ENCODE measurements at regions not wholly inside any gene's neighbourhood (a gene's known extent, or its start where the extent isn't known, plus 50 kb on each side); places are given as distances from the start of the nearest gene placed in this dataset.
"Not testable (repeated sequence)": the region's sequence is repeated elsewhere in the genome, so short reads cannot be mapped to it uniquely, and the experiment has no call there.

DNA sequence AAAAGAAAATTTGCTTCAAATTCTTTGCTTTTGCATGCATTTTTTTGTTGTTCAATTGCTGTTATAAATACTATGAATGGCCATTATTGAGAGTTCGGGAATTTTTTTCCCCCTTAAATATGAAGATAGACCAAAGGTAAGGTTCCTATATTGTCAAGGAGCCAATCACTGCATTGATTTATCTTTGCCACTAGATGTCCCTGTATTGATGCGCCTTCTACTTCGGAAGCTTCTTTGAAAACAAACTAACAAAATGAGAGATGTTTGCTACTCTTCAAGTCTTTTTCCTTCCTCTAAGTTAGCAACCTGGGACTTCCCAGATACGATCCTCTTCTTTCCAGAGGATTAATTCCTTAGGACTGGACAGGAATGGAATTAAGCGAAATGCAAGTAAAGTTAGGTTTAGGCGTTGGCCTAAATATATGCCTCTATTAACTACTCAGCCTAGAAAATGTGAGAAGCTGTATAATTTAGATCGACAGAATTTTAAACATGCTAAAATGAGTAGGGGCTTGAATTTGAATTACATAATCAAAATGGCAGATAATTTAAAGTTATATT is 318.1 kb downstream of the AEBP2 start:
- Mint-ChIP-seq H3K27me3 (peaks cover 6 to 11% of the 10 kb centered on the region in 2 donors), H3K27ac (no peak overlapping the region), H3K4me3 (no peak overlapping the region), H3K4me1 (ENCODE audit: low read depth in 2 of 2) (no peaks in the 10 kb centered on the region), H3K9me3 (peaks cover 0 to 3% of the 10 kb centered on the region in 2 donors), H3K36me3 (ENCODE audit: insufficient read depth) (no peaks in the 10 kb centered on the region)
- no peak for ATAC-seq (replicated peaks)
- DNase-seq, result no peak

GRCh38 chr12:19759227-19759626 is 319.9 kb downstream of the AEBP2 start:
- Mint-ChIP-seq H3K4me3 (no peak overlapping the region), H3K9me3 (no peaks in the 10 kb centered on the region), H3K36me3 (ENCODE audit: insufficient read depth) (no peaks in the 10 kb centered on the region), H3K27ac (no peak overlapping the region), H3K4me1 (ENCODE audit: low read depth in 2 of 2) (no peaks in the 10 kb centered on the region), H3K27me3 (peaks cover 11 to 16% of the 10 kb centered on the region in 2 donors)
- DNase-seq, result no peak
- ATAC-seq (replicated peaks), result no peak

GRCh38 chr12:19760611-19761010 is 321.3 kb downstream of the AEBP2 start:
- Mint-ChIP-seq H3K4me1 (ENCODE audit: low read depth in 2 of 2) (no peaks in the 10 kb centered on the region), H3K27ac (no peak overlapping the region), H3K36me3 (ENCODE audit: insufficient read depth) (no peaks in the 10 kb centered on the region), H3K4me3 (no peak overlapping the region), H3K9me3 (no peaks in the 10 kb centered on the region), H3K27me3 (peaks cover 11 to 16% of the 10 kb centered on the region in 2 donors)
- DNase-seq (no peak), ATAC-seq (replicated peaks) (no peak)

- no peaks in the 10 kb centered on the region for H3K36me3 Mint-ChIP-seq (ENCODE audit: insufficient read depth)
- no peak overlapping the region for H3K27ac Mint-ChIP-seq
- H3K4me3 Mint-ChIP-seq, result no peak overlapping the region
- H3K9me3 Mint-ChIP-seq, result no peaks in the 10 kb centered on the region
- no peaks in the 10 kb centered on the region for H3K4me1 Mint-ChIP-seq (ENCODE audit: low read depth in 2 of 2)
- H3K27me3 Mint-ChIP-seq, result peaks cover 5 to 16% of the 10 kb centered on the region in 2 donors
- ATAC-seq (replicated peaks) (no peak), DNase-seq (no peak)
These were observed 322.2 kb downstream of the AEBP2 start for GRCh38 chr12:19761463-19761862.

GRCh38 chr12:19763488-19763887 is 324.2 kb downstream of the AEBP2 start:
- H3K4me1 Mint-ChIP-seq (ENCODE audit: low read depth in 2 of 2), result no peaks in the 10 kb centered on the region
- ATAC-seq (replicated peaks), result no peak
- DNase-seq, result no peak
- H3K9me3 Mint-ChIP-seq, result no peaks in the 10 kb centered on the region
- no peak overlapping the region for H3K4me3 Mint-ChIP-seq
- H3K36me3 Mint-ChIP-seq (ENCODE audit: insufficient read depth), result no peaks in the 10 kb centered on the region
- peaks cover 5 to 16% of the 10 kb centered on the region in 2 donors for H3K27me3 Mint-ChIP-seq
- no peak overlapping the region for H3K27ac Mint-ChIP-seq

DNA sequence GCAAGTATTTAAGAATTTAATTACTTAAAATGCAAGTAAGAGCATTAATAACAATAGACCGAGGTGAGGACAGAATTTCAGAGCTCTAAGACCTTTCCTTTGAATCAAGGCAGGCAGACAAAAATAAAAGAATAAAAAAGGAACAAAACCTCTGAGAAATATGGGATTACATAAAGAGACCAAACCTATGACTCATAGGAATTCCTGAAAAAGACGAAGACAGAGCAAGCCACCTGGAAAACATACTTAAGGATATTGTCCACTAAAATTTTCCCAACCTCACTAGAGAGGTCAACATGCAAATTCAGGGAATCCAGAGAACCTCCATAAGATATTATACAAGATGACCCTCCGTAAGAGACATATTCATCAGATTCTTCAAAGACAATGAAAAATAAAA is 325.1 kb downstream of the AEBP2 start:
- H3K4me1 Mint-ChIP-seq (ENCODE audit: low read depth in 2 of 2), result no peaks in the 10 kb centered on the region
- no peaks in the 10 kb centered on the region for H3K9me3 Mint-ChIP-seq
- DNase-seq (no peak), ATAC-seq (replicated peaks) (no peak)
- H3K27ac Mint-ChIP-seq, result no peak overlapping the region
- H3K27me3 Mint-ChIP-seq, result peaks cover 3 to 12% of the 10 kb centered on the region in 2 donors
- H3K36me3 Mint-ChIP-seq (ENCODE audit: insufficient read depth), result no peaks in the 10 kb centered on the region
- H3K4me3 Mint-ChIP-seq, result no peak overlapping the region

DNA sequence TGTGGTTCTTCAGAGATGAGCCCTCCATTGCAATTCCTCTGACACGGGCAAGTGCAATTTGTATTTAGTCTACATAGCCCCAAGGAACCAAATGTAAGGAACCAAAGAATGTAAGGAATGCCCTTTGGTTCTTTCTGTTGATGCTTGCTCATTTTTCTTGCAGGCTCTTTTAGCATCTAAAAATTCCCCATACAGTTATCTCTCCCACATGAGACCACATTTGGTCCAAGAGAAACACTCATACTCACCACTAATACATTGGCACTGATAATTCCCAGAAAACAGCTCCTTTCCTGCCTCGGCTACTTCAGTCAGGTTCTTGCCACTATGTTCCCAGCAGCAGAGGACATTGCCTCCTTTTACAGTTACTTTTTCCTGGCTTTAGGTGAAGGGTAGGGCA is 332.6 kb downstream of the AEBP2 start:
- Mint-ChIP-seq H3K4me3 (no peak overlapping the region), H3K36me3 (ENCODE audit: insufficient read depth) (no peaks in the 10 kb centered on the region), H3K4me1 (ENCODE audit: low read depth in 2 of 2) (no peaks in the 10 kb centered on the region), H3K27ac (no peak overlapping the region), H3K9me3 (no peaks in the 10 kb centered on the region), H3K27me3 (no peaks in the 10 kb centered on the region)
- DNase-seq (no peak), ATAC-seq (replicated peaks) (no peak)

DNA sequence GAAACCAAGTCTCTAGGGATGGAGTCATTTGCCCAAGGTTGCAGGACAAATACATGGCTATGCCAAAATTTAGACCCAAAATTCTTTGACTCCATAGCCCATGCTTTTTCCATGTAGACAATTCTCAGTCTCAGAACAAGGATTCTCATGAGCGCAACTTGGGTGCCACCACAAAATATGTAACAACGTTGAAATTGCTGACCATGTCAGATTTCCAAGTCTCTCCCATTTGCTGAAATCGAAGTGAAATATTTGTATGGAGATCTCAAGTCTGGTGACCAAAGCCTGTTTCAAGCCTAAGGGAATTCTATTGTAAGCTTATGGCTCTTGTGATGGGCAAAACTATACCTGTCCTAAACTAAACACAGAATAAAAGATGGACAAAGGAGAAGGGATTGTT is 333.5 kb downstream of the AEBP2 start:
- peaks cover 2 to 8% of the 10 kb centered on the region in 2 donors for H3K27me3 Mint-ChIP-seq

DNA sequence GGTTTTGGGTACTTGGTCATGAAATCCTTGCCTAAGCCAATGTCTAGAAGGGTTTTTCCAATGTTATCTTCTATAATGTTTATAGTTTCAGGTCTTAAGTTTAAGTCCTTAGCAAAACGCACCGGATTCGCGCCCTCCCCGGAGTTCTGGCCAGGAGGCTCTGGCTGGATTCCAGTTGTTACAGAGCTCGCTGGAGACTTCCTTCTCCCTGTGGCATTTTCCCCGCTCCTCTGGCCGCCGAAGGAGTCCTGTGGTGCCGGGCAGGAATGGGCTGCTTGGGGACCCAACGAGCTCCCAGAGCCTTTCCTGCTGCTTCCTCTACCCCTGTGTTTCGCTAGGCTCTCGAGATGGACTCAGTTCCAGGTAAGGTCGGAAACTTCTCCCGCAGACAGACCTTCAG is 335.9 kb downstream of the AEBP2 start:
- no peaks in the 10 kb centered on the region for H3K4me1 Mint-ChIP-seq (ENCODE audit: low read depth in 2 of 2)
- no peaks in the 10 kb centered on the region for H3K36me3 Mint-ChIP-seq (ENCODE audit: insufficient read depth)
- H3K27me3 Mint-ChIP-seq, result peaks cover 23 to 27% of the 10 kb centered on the region in 2 donors
- H3K9me3 Mint-ChIP-seq, result no peaks in the 10 kb centered on the region
- ATAC-seq (replicated peaks) (no peak), DNase-seq (no peak)
- no peak overlapping the region for H3K27ac Mint-ChIP-seq
- H3K4me3 Mint-ChIP-seq, result no peak overlapping the region

More for the DNA sequence above, 333.5 kb downstream of the AEBP2 start:
- DNase-seq (no peak), ATAC-seq (replicated peaks) (no peak)
- Mint-ChIP-seq H3K9me3 (no peaks in the 10 kb centered on the region), H3K4me1 (ENCODE audit: low read depth in 2 of 2) (no peaks in the 10 kb centered on the region), H3K36me3 (ENCODE audit: insufficient read depth) (no peaks in the 10 kb centered on the region), H3K27ac (no peak overlapping the region), H3K4me3 (no peak overlapping the region)

DNA sequence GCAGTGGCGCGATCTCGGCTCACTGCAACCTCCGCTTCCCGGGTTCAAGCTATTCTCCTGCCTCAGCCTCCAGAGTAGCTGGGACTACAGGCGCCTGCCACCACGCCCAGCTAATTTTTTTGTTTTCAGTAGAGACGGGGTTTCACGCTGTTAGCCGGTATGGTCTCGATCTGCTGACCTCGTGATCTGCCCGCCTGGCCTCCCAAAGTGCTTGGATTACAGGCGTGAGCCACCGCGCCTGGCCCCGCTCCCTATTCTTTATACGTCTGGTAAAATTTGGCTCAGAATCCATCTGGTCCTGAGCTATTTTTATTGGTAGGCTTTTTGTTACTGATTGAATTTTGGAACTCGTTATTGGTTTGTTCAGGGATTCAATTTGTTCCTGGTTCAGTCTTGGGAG is 336.7 kb downstream of the AEBP2 start:
- not testable (repeated sequence) for ATAC-seq (replicated peaks); H3K36me3 Mint-ChIP-seq (ENCODE audit: insufficient read depth); H3K4me1 Mint-ChIP-seq (ENCODE audit: low read depth in 2 of 2); H3K9me3 Mint-ChIP-seq; H3K4me3 Mint-ChIP-seq; H3K27ac Mint-ChIP-seq; DNase-seq
- peaks cover 29 to 34% of the 10 kb centered on the region in 2 donors for H3K27me3 Mint-ChIP-seq

- no peaks in the 10 kb centered on the region for H3K36me3 Mint-ChIP-seq (ENCODE audit: insufficient read depth)
- no peak for ATAC-seq (replicated peaks)
- H3K27me3 Mint-ChIP-seq, result peaks cover 38 to 39% of the 10 kb centered on the region in 2 donors
- no peak for DNase-seq
- H3K9me3 Mint-ChIP-seq, result no peaks in the 10 kb centered on the region
- no peak overlapping the region for H3K27ac Mint-ChIP-seq
- peaks cover 0 to 2% of the 10 kb centered on the region in 2 donors for H3K4me1 Mint-ChIP-seq (ENCODE audit: low read depth in 2 of 2)
- H3K4me3 Mint-ChIP-seq, result no peak overlapping the region
These were observed 338.9 kb downstream of the AEBP2 start for GRCh38 chr12:19778172-19778571.

DNA sequence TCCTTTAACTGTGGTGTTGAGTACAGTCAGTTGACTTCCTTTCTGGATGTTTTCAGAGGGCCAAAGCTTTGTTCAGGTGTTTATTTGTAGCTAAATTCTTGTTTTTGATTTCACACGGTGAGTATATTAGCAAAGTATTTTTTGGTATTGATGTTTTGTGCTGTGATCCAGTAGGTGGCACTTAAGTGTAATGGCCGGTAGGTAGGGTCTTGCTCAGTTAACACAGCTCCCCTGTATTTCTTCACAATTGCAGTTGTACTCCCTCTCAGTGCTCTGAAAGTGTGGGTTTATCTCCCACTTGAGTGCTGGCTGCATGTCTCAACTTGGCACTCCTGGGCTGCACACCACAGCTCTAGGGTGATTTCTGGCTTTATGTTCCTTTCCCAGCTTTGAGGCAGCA is 339.5 kb downstream of the AEBP2 start:
- H3K9me3 Mint-ChIP-seq, result no peaks in the 10 kb centered on the region
- H3K4me1 Mint-ChIP-seq (ENCODE audit: low read depth in 2 of 2), result peaks cover 0 to 2% of the 10 kb centered on the region in 2 donors
- H3K36me3 Mint-ChIP-seq (ENCODE audit: insufficient read depth), result no peaks in the 10 kb centered on the region
- H3K4me3 Mint-ChIP-seq, result no peak overlapping the region
- H3K27ac Mint-ChIP-seq, result no peak overlapping the region
- ATAC-seq (replicated peaks), result no peak
- no peak for DNase-seq
- peaks cover 38 to 39% of the 10 kb centered on the region in 2 donors for H3K27me3 Mint-ChIP-seq

- Mint-ChIP-seq H3K4me3 (no peak overlapping the region), H3K9me3 (no peaks in the 10 kb centered on the region), H3K36me3 (ENCODE audit: insufficient read depth) (no peaks in the 10 kb centered on the region), H3K4me1 (ENCODE audit: low read depth in 2 of 2) (peaks cover 0 to 2% of the 10 kb centered on the region in 2 donors), H3K27me3 (peaks cover 38 to 39% of the 10 kb centered on the region in 2 donors), H3K27ac (no peak overlapping the region)
- DNase-seq (no peak), ATAC-seq (replicated peaks) (no peak)
These were observed 340.2 kb downstream of the AEBP2 start for GRCh38 chr12:19779395-19780056.

- no peak overlapping the region for H3K27ac Mint-ChIP-seq
- no peak for DNase-seq
- no peaks in the 10 kb centered on the region for H3K9me3 Mint-ChIP-seq
- H3K4me1 Mint-ChIP-seq (ENCODE audit: low read depth in 2 of 2), result peaks cover 0 to 2% of the 10 kb centered on the region in 2 donors
- peaks cover 38 to 39% of the 10 kb centered on the region in 2 donors for H3K27me3 Mint-ChIP-seq
- H3K4me3 Mint-ChIP-seq, result no peak overlapping the region
- ATAC-seq (replicated peaks), result no peak
- H3K36me3 Mint-ChIP-seq (ENCODE audit: insufficient read depth), result no peaks in the 10 kb centered on the region
These were observed 341.2 kb downstream of the AEBP2 start for GRCh38 chr12:19780460-19780859.
